ENCODE measurements at regions not wholly inside any gene's neighbourhood (a gene's known extent, or its start where the extent isn't known, plus 50 kb on each side); places are given as distances from the start of the nearest gene placed in this dataset.

DNA sequence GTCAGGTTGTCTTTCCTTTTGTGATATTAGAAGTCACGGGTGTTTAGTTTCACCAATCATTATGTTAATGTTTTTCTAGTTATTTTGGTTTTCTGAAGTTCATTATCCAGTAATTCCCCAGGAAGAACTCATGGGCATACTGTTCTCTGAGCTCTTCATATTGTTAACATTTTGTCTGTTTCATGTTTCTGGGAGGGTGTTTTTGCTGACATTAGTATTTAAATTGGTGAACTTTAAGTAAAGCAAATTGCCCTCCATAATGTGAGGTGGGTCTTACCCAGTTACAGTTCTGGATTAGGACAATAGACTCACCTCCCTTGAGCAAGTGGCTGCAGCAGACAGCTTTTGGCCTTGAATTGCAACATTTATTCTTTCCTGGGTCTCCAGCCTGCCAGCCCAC, 163.4 kb downstream of the GPAT3 start:
- Histone ChIP-seq H3K4me1 (peaks cover 6% of the 10 kb centered on the region), H3K27me3 (ENCODE audit: low read depth) (no peaks in the 10 kb centered on the region), H3K36me3 (replicated peaks) (no peaks in the 10 kb centered on the region), H3K4me3 (no peak overlapping the region), H3K9me3 (no peaks in the 10 kb centered on the region)
- in situ Hi-C loops (cut with MboI; ENCODE audit: low sequenced_read_pairs), result no loop called here
- no peak for DNase-seq (ENCODE audit: low spot score in 2 of 2)

- H3K9me3 ChIP-seq, result no peaks in the 10 kb centered on the region
- H3K4me3 ChIP-seq, result no peak overlapping the region
- no peaks in the 10 kb centered on the region for H3K36me3 ChIP-seq (replicated peaks)
- no peaks in the 10 kb centered on the region for H3K4me1 ChIP-seq
- no peaks in the 10 kb centered on the region for H3K27me3 ChIP-seq (ENCODE audit: low read depth)
- in situ Hi-C loops (cut with MboI; ENCODE audit: low sequenced_read_pairs), result no loop called here
- DNase-seq (ENCODE audit: low spot score in 2 of 2), result no peak
Observed at GRCh38 chr4:83692028-83692427, 156.1 kb downstream of the GPAT3 start.

DNA sequence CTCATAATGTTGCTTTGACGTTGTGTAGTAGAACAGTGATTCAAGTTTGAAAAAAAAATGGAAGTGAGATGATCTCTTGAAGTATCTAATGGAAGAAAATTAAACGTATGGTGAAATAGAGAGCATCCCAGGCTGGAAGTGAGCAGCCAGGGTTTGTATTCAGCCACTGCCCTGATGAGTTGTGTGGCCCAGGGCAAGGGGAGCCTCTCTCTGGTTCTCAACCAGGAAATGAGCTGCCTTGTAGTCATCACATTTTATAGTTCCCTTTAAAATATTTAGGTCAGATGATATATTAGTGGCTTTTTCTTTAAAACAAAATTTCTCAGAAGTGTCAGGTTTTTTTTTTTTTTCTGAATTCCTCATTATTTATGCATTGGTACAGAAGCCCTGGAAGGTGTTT, 150.3 kb downstream of the GPAT3 start:
- H3K4me1 ChIP-seq, result no peaks in the 10 kb centered on the region
- H3K27me3 ChIP-seq (ENCODE audit: low read depth), result no peaks in the 10 kb centered on the region
- in situ Hi-C loops (cut with MboI; ENCODE audit: low sequenced_read_pairs), result no loop called here
- no peak overlapping the region for H3K4me3 ChIP-seq
- no peak for DNase-seq (ENCODE audit: low spot score in 2 of 2)
- H3K36me3 ChIP-seq (replicated peaks), result no peaks in the 10 kb centered on the region
- no peaks in the 10 kb centered on the region for H3K9me3 ChIP-seq

DNA sequence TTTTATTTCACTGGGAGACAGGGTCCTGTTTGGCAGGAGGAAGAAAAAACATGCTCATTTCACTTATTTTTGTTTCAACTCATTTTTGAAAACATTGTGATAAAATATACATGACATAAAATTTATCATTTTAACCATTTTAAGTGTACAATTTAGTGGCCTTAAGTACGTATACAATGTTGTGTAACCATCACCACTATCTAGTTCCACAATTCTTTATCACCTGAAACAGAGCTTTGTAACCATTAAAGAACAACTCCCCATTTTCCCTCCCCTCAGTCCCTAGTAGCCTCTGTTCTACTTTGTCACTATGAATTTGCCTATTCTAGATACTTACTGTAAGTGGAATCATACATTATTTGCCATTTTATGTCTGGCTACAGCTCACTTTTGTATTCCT, 143.8 kb downstream of the GPAT3 start:
- H3K9me3 ChIP-seq, result no peaks in the 10 kb centered on the region
- H3K4me3 ChIP-seq, result no peak overlapping the region
- 0 out of 2 replicates have a peak, but pooled peaks cover 3% of the 10 kb centered on the region for H3K27me3 ChIP-seq (ENCODE audit: low read depth)
- DNase-seq (ENCODE audit: low spot score in 2 of 2), result no peak
- no peaks in the 10 kb centered on the region for H3K36me3 ChIP-seq (replicated peaks)
- no peaks in the 10 kb centered on the region for H3K4me1 ChIP-seq
- in situ Hi-C loops (cut with MboI; ENCODE audit: low sequenced_read_pairs), result no loop called here

DNA sequence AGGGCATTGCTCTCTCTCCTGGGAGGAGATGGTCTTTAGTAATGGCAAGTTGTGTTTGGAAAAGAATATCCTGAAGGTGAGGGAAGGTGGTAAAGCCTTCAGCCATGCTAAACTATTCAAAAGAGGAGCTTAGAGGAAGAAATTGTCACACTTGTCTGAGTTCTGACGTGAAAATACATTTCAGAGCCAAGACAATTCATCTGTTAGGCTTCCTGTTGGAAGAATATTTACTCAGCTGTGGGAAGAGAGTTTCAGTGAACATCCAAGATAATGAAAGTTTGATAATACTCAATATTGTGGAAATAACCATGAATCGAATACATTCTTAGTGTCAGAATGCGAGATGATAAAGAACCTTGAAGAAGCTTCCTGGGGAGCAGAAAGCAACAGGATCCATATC, 143.3 kb downstream of the GPAT3 start:
- DNase-seq (ENCODE audit: low spot score in 2 of 2), result no peak
- Histone ChIP-seq H3K9me3 (no peaks in the 10 kb centered on the region), H3K36me3 (replicated peaks) (no peaks in the 10 kb centered on the region), H3K27me3 (ENCODE audit: low read depth) (0 out of 2 replicates have a peak, but pooled peaks cover 3% of the 10 kb centered on the region), H3K4me1 (peaks cover under 1% of the 10 kb centered on the region; the same call in 1 of the 2 replicates), H3K4me3 (no peak overlapping the region)
- in situ Hi-C loops (cut with MboI; ENCODE audit: low sequenced_read_pairs), result no loop called here

DNA sequence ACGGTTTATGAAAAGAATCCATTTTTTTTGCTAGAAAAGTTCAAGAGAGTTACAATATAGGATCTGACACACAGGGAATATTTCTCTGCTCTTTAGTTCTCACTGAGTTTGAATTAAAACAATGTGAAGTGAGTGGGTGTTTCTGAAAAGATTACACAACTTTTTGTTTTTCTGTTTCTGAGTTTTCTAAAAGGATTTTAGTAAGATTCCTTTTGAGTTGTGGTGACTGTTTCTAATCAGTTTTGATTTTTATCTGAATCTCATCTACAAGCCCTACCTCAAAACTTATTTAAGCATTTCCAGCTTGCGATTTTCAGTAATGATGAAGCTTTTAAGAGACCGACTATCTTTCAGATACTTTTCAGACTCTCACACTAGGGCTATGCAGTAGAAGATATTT, 141.7 kb downstream of the GPAT3 start:
- Histone ChIP-seq H3K9me3 (no peaks in the 10 kb centered on the region), H3K36me3 (replicated peaks) (no peaks in the 10 kb centered on the region), H3K4me3 (no peak overlapping the region), H3K4me1 (peaks cover 6% of the 10 kb centered on the region), H3K27me3 (ENCODE audit: low read depth) (0 out of 2 replicates have a peak, but pooled peaks cover 3% of the 10 kb centered on the region)
- in situ Hi-C loops (cut with MboI; ENCODE audit: low sequenced_read_pairs), result no loop called here
- DNase-seq (ENCODE audit: low spot score in 2 of 2), result no peak

GRCh38 chr4:83664741-83665140, 128.8 kb downstream of the GPAT3 start:
- Histone ChIP-seq H3K9me3 (no peaks in the 10 kb centered on the region), H3K27me3 (ENCODE audit: low read depth) (no peaks in the 10 kb centered on the region), H3K36me3 (replicated peaks) (no peaks in the 10 kb centered on the region), H3K4me3 (no peak overlapping the region), H3K4me1 (peaks cover 9% of the 10 kb centered on the region)
- DNase-seq (ENCODE audit: low spot score in 2 of 2), result no peak
- in situ Hi-C loops (cut with MboI; ENCODE audit: low sequenced_read_pairs), result no loop called here

GRCh38 chr4:83664071-83664470, 128.2 kb downstream of the GPAT3 start:
- H3K9me3 ChIP-seq, result no peaks in the 10 kb centered on the region
- no peaks in the 10 kb centered on the region for H3K36me3 ChIP-seq (replicated peaks)
- in situ Hi-C loops (cut with MboI; ENCODE audit: low sequenced_read_pairs), result no loop called here
- no peak overlapping the region for H3K4me3 ChIP-seq
- peaks cover 12% of the 10 kb centered on the region for H3K4me1 ChIP-seq
- H3K27me3 ChIP-seq (ENCODE audit: low read depth), result no peaks in the 10 kb centered on the region
- DNase-seq (ENCODE audit: low spot score in 2 of 2), result no peak

DNA sequence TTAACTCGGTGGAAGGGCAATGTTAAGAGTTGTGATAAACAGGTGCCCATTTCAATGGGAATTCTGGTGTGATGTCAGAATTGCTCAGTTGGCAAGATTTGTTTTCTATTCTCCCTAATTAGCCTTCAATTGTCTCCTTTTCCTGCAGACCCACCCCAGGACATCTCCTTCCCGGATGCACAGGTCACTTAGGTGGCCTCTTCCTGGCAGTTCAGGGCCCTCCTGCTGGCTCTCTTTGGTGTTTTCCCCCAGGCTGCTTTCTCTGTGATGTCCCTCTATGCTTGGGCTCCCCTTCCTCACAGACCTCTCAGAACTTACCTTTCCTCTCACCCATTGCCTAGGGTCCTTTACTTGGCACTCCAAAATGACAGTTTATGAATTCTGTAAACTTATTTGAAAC, 126.3 kb downstream of the GPAT3 start:
- Histone ChIP-seq H3K27me3 (ENCODE audit: low read depth) (no peaks in the 10 kb centered on the region), H3K4me3 (no peak overlapping the region), H3K36me3 (replicated peaks) (no peaks in the 10 kb centered on the region), H3K4me1 (peaks cover 19% of the 10 kb centered on the region), H3K9me3 (no peaks in the 10 kb centered on the region)
- DNase-seq (ENCODE audit: low spot score in 2 of 2), result no peak
- in situ Hi-C loops (cut with MboI; ENCODE audit: low sequenced_read_pairs), result no loop called here

DNA sequence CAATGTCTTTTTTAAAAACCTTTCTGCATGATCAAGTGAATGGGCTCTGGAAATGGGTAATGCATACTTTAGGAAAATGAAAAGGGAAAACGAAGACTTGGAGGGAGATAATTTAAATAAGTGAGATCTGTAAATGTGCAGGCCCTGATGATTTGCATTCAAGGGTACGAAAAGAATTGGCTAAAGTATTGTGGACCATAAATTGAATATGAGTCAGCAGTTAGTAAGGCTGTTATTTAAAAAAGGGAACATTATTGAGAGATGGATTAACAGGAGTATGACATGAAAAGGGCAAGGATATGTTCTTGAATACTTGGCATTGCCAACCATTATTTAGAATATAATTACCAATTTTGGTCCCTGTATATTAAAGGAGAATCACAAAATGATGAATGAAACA, 125.5 kb downstream of the GPAT3 start:
- no peaks in the 10 kb centered on the region for H3K27me3 ChIP-seq (ENCODE audit: low read depth)
- no peak overlapping the region for H3K4me3 ChIP-seq
- no peaks in the 10 kb centered on the region for H3K9me3 ChIP-seq
- H3K36me3 ChIP-seq (replicated peaks), result no peaks in the 10 kb centered on the region
- no peak for DNase-seq (ENCODE audit: low spot score in 2 of 2)
- peaks cover 19% of the 10 kb centered on the region for H3K4me1 ChIP-seq
- in situ Hi-C loops (cut with MboI; ENCODE audit: low sequenced_read_pairs), result no loop called here

DNA sequence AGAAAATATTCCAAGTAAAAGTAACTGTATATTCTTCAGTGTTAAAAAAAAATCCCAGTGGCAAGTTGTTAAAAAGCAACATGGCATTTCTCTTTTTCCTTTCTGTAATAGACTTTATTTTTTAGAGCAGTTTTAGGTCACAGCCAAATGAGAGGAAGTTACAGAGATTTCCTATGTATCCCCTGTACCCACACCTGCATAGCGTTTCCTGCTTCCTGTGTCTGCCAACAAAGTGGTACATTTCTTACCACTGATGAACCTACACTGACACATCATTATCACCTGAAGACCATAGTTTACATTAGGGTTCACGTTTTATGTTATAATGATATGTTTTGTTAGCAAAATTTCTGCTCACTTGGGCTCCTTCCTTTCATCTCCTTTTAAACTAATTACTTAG, 124.7 kb downstream of the GPAT3 start:
- H3K9me3 ChIP-seq, result no peaks in the 10 kb centered on the region
- H3K36me3 ChIP-seq (replicated peaks), result no peaks in the 10 kb centered on the region
- DNase-seq (ENCODE audit: low spot score in 2 of 2), result no peak
- H3K4me1 ChIP-seq, result peaks cover 19% of the 10 kb centered on the region
- H3K27me3 ChIP-seq (ENCODE audit: low read depth), result no peaks in the 10 kb centered on the region
- H3K4me3 ChIP-seq, result no peak overlapping the region
- in situ Hi-C loops (cut with MboI; ENCODE audit: low sequenced_read_pairs), result no loop called here

- in situ Hi-C loops (cut with MboI; ENCODE audit: low sequenced_read_pairs), result no loop called here
- H3K27me3 ChIP-seq (ENCODE audit: low read depth), result no peaks in the 10 kb centered on the region
- peaks cover 19% of the 10 kb centered on the region for H3K4me1 ChIP-seq
- H3K9me3 ChIP-seq, result no peaks in the 10 kb centered on the region
- DNase-seq (ENCODE audit: low spot score in 2 of 2), result no peak
- H3K36me3 ChIP-seq (replicated peaks), result no peaks in the 10 kb centered on the region
- no peak overlapping the region for H3K4me3 ChIP-seq
Observed at GRCh38 chr4:83658806-83659205, 122.9 kb downstream of the GPAT3 start.

- no peak for DNase-seq (ENCODE audit: low spot score in 2 of 2)
- in situ Hi-C loops (cut with MboI; ENCODE audit: low sequenced_read_pairs), result no loop called here
- Histone ChIP-seq H3K4me1 (peaks cover 19% of the 10 kb centered on the region), H3K4me3 (no peak overlapping the region), H3K36me3 (replicated peaks) (no peaks in the 10 kb centered on the region), H3K9me3 (no peaks in the 10 kb centered on the region), H3K27me3 (ENCODE audit: low read depth) (no peaks in the 10 kb centered on the region)
Observed at GRCh38 chr4:83657336-83657735, 121.4 kb downstream of the GPAT3 start.
